CD4-positive, alpha-beta T cell (primary cell): ENCODE measurements at regions not wholly inside any gene's neighbourhood (a gene's known extent, or its start where the extent isn't known, plus 50 kb on each side); places are given as distances from the start of the nearest gene placed in this dataset.
A peak's percentile ranks its signal among the peaks of the same experiment; 100 is the strongest.

ENCODE experiments used
- ATAC-seq: fragments of 200-7000 bp; cut with Tn5 transposase; one replicate; pipeline ENCODE4 v1.10.0; 2022; ENCODE audit warnings: mild to moderate bottlenecking; ENCODE audit not compliant: poor library complexity
- CTCF ChIA-PET: fragments of 350-600 bp; sonication (Branson Sonifier 250); formaldehyde crosslinking; loops from one replicate; lab custom pipeline; 2021; ENCODE audit warnings: antibody characterized with exemption, inconsistent platforms; lab: Charles Lee
- POLR2A ChIA-PET: fragments of 350-600 bp; sonication (Branson Sonifier 250); formaldehyde crosslinking; loops from one replicate; lab custom pipeline; 2021; ENCODE audit warnings: antibody characterized with exemption, inconsistent platforms; lab: Charles Lee
- DNase-seq, 14 experiments: peaks; one replicate each; pipeline ENCODE4 v3.0.0-alpha.2; 2013 to 2020; ENCODE audit warnings: mixed read lengths in 2 of 14
- H3K27ac ChIP-seq, 2 donors: one replicate each; pipeline versions ENCODE4 v1.5.1 to v1.7.0; 2013; ENCODE audit warnings: low read length in 2 of 2, low read depth in 1 of 2, mild to moderate bottlenecking in 1 of 2
- H3K27me3 ChIP-seq, 2 experiments: 1 replicate in 1 of 2; 2 replicates in 1 of 2; pipeline versions ENCODE4 v1.6.1 to v1.7.0; 2013; ENCODE audit warnings: low read length in 2 of 2, control low read depth in 1 of 2, mild to moderate bottlenecking in 1 of 2, moderate library complexity in 1 of 2; ENCODE audit not compliant: insufficient read depth in 2 of 2, control insufficient read depth in 1 of 2
- H3K36me3 ChIP-seq: one replicate; pipeline ENCODE4 v1.6.1; 2013; ENCODE audit warnings: low read length, control low read depth; ENCODE audit not compliant: insufficient read depth
- H3K4me1 ChIP-seq: one replicate; pipeline ENCODE4 v1.6.1; 2013; ENCODE audit warnings: low read length, control low read depth; ENCODE audit not compliant: insufficient read depth
- H3K4me3 ChIP-seq: one replicate; pipeline ENCODE4 v1.5.1; 2013; ENCODE audit warnings: mild to moderate bottlenecking, low read length, moderate library complexity
- H3K9me3 ChIP-seq, 2 experiments: 1 replicate in 1 of 2; 2 replicates in 1 of 2; pipeline versions ENCODE4 v1.6.1 to v1.7.0; 2013; ENCODE audit warnings: low read length in 2 of 2, mild to moderate bottlenecking in 2 of 2, control low read depth in 1 of 2, moderate library complexity in 1 of 2; ENCODE audit not compliant: control insufficient read depth in 1 of 2, insufficient read depth in 1 of 2
- H3K27ac Mint-ChIP-seq: one replicate; pipeline ENCODE4 v1.8.0; 2020; ENCODE audit warnings: mixed read lengths
- H3K27me3 Mint-ChIP-seq: one replicate; pipeline ENCODE4 v1.8.0; 2021; ENCODE audit warnings: mixed read lengths
- H3K36me3 Mint-ChIP-seq: one replicate; pipeline ENCODE4 v1.8.0; 2021; ENCODE audit warnings: low read depth, mixed read lengths
- H3K4me1 Mint-ChIP-seq: one replicate; pipeline ENCODE4 v1.8.0; 2021; ENCODE audit warnings: low read depth, mixed read lengths
- H3K4me3 Mint-ChIP-seq: one replicate; pipeline ENCODE4 v1.8.0; 2020; ENCODE audit warnings: mild to moderate bottlenecking, mixed read lengths
- H3K9me3 Mint-ChIP-seq: one replicate; pipeline ENCODE4 v1.8.0; 2020; ENCODE audit warnings: mixed read lengths
- intact Hi-C, 2 experiments: fragments of 100-400 bp; cut with DNase I in 1 of 2; cut with micrococcal nuclease in 1 of 2; formaldehyde crosslinking; loops; one replicate each; pipeline versions ENCODE4 v1.15.1 to v1.9.0; 2023 to 2025; cut with DNase I, micrococcal nuclease
- TF ChIP-seq, protein P1 (sequence below): fragments of 200-600 bp; IDR thresholded peaks from one replicate; pipeline ENCODE4 v1.8.0; 2022; ENCODE audit warnings: antibody characterized with exemption, mild to moderate bottlenecking

GRCh38 chr5:152523964-152524363 is 118.9 kb upstream of the NMUR2 start:
- ChIA-PET CTCF (no interaction called here), POLR2A (no interaction called here)
- intact Hi-C loops, result no loop called here
- ATAC-seq (no peak), DNase-seq (no peak)
- Histone ChIP-seq H3K36me3 (no peaks in the 10 kb centered on the region), H3K4me1 (peaks cover 7% of the 10 kb centered on the region), H3K9me3 (no peaks in the 10 kb centered on the region), H3K27me3 (no peaks in the 10 kb centered on the region), H3K4me3 (no peak overlapping the region), H3K27ac (no peak overlapping the region)
- TF ChIP-seq, protein P1, sequence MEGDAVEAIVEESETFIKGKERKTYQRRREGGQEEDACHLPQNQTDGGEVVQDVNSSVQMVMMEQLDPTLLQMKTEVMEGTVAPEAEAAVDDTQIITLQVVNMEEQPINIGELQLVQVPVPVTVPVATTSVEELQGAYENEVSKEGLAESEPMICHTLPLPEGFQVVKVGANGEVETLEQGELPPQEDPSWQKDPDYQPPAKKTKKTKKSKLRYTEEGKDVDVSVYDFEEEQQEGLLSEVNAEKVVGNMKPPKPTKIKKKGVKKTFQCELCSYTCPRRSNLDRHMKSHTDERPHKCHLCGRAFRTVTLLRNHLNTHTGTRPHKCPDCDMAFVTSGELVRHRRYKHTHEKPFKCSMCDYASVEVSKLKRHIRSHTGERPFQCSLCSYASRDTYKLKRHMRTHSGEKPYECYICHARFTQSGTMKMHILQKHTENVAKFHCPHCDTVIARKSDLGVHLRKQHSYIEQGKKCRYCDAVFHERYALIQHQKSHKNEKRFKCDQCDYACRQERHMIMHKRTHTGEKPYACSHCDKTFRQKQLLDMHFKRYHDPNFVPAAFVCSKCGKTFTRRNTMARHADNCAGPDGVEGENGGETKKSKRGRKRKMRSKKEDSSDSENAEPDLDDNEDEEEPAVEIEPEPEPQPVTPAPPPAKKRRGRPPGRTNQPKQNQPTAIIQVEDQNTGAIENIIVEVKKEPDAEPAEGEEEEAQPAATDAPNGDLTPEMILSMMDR, result no peak
- Mint-ChIP-seq H3K4me3 (no peak overlapping the region), H3K4me1 (peaks cover 9% of the 10 kb centered on the region), H3K27ac (no peak overlapping the region), H3K9me3 (no peaks in the 10 kb centered on the region), H3K27me3 (no peaks in the 10 kb centered on the region), H3K36me3 (no peaks in the 10 kb centered on the region)

GRCh38 chr5:152527358-152528052 is 122.4 kb upstream of the NMUR2 start:
- no peak overlapping the region for H3K27ac ChIP-seq
- ATAC-seq (no peak), DNase-seq (peak in 2 of 14 experiments; percentile 5 to 40)
- H3K36me3 ChIP-seq, result no peaks in the 10 kb centered on the region
- peaks cover 7% of the 10 kb centered on the region for H3K4me1 ChIP-seq
- Mint-ChIP-seq H3K9me3 (no peaks in the 10 kb centered on the region), H3K36me3 (no peaks in the 10 kb centered on the region), H3K27me3 (no peaks in the 10 kb centered on the region), H3K4me3 (no peak overlapping the region), H3K27ac (no peak overlapping the region), H3K4me1 (peaks cover 9% of the 10 kb centered on the region)
- H3K9me3 ChIP-seq, result no peaks in the 10 kb centered on the region
- ChIA-PET CTCF (interaction anchor here (1.0 kb wide), 1 partner anchor 11 kb away, joined by 3 read pairs; no protein-coding TSS in a partner anchor), POLR2A (no interaction called here)
- H3K4me3 ChIP-seq, result no peak overlapping the region
- intact Hi-C loops, result loop anchor here in 1 of 2 experiments (5.0 kb wide), 1 partner anchor 1120 kb away; no protein-coding TSS in a partner anchor
- TF ChIP-seq, protein P1, result no peak
- H3K27me3 ChIP-seq, result no peaks in the 10 kb centered on the region

- CTCF ChIA-PET, result no interaction called here
- Mint-ChIP-seq H3K4me3 (no peak overlapping the region), H3K27ac (no peak overlapping the region)
Observed at GRCh38 chr5:152529440-152529839, 124.4 kb upstream of the NMUR2 start.

More at GRCh38 chr5:152529440-152529839, 124.4 kb upstream of the NMUR2 start:
- TF ChIP-seq, protein P1, result no peak
- H3K4me1 Mint-ChIP-seq, result peaks cover 9% of the 10 kb centered on the region
- H3K36me3 Mint-ChIP-seq, result no peaks in the 10 kb centered on the region
- H3K36me3 ChIP-seq, result no peaks in the 10 kb centered on the region
- H3K27me3 ChIP-seq, result no peaks in the 10 kb centered on the region
- H3K27ac ChIP-seq, result no peak overlapping the region
- intact Hi-C loops, result loop anchor here in 1 of 2 experiments (5.0 kb wide), 1 partner anchor 1118 kb away; no protein-coding TSS in a partner anchor
- no peak for ATAC-seq
- H3K9me3 Mint-ChIP-seq, result no peaks in the 10 kb centered on the region
- H3K9me3 ChIP-seq, result no peaks in the 10 kb centered on the region
- H3K4me3 ChIP-seq, result no peak overlapping the region
- peaks cover 7% of the 10 kb centered on the region for H3K4me1 ChIP-seq
- H3K27me3 Mint-ChIP-seq, result no peaks in the 10 kb centered on the region
- DNase-seq, result no peak
- POLR2A ChIA-PET, result no interaction called here
